ENCODE measurements at regions not wholly inside any gene's neighbourhood (a gene's known extent, or its start where the extent isn't known, plus 50 kb on each side); places are given as distances from the start of the nearest gene placed in this dataset.
"Not testable (repeated sequence)": the region's sequence is repeated elsewhere in the genome, so short reads cannot be mapped to it uniquely, and the experiment has no call there.

DNA sequence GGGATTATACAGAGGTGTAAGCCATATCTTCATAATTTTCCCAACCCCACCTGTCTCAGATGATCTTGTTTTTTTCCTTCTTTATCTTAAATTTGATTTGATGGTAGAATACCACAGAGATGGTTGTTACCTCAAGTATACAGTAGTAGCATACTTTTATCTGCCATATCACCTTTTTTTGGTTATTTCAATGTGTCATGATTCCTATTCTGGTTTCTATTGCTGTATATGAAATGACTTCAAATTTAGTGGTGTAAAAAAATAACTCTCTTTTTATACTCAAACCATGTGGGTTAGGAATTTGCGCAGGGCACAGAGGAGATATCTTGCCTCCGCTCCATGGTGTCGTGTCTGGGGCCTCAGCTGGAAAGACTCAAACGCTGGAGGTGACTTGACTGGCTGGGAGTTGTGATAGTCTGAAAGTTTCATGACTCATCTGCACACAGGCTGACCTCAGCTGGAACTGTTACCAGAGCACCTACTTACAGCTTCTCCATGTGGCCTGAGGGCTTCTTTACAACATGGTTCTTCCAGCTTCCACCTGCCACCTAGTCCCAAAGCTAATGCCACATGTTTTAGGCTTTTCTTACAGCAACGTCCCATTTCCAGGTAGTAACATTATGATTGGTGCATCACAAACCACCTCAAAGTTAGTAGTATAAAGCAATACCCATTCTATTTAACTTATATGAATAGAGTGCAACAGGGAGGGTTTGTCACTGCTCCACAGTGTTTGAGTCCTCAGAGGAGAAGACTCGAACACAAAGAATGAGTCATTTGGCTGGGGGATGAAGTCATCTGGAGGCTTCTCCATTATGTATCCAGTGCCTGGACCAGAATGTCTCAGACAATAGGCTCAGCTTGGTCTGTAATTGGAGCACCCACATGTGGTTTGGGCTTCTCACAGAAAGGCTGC, 82.3 kb upstream of the XPO1 start:
- DNase-seq = no peak

DNA sequence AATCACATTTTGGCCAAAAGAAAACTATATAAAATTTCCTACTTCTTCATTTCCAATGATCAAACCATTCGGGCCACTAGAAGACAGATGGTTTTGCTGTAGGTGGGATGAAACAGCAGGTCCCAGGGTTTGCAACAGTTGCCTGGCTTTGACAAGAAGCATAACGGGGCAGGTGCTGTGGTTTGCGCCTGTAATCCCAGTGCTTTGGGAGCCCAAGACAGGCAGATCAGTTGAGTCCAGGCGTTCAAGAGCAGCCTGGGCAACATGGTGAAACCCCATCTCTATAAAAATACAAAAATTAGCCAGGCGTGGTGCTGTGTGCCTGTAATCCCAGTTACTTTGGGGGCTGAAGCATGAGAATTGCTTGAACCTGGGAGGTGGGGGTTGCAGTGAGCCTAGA, 81.4 kb upstream of the XPO1 start:
- no peak for DNase-seq

DNA sequence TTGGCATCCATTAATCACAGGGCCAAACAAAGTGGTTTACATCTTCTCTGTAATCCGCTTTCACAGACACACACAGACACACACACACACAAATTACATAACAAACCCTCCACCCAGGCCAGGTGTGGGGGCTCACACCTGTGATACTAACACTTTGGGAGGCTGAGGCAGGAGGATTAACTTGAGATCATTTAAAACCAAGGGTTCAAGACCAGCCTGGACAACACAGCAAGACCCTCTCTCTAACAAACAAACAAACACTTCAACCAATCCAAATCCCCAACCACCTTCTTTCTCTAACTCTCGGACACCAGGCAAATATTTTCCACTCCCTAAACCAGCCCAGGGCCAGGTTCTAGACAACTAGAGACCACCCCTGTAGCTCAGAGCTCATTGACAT, 79.5 kb upstream of the XPO1 start:
- DNase-seq = no peak

DNA sequence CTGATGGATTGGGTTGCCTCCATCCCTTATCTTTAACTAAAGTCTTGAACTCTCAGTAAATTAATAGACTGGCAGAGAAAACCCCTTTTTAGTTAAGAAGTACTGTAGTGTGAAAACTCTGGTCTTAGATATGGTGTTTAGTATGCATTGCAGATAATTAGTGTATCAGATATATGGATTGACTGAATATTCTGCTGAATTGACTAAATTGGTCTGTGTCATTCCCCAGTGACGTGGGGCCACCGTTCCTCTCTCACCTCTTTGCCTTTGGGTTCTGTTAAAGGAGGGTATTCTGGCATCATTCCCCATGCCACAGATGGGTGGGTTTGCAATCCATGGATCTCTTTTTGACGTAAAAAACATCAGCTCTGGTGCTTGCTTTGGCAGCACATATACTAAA, 67.1 kb upstream of the XPO1 start:
- DNase-seq = no peak

DNA sequence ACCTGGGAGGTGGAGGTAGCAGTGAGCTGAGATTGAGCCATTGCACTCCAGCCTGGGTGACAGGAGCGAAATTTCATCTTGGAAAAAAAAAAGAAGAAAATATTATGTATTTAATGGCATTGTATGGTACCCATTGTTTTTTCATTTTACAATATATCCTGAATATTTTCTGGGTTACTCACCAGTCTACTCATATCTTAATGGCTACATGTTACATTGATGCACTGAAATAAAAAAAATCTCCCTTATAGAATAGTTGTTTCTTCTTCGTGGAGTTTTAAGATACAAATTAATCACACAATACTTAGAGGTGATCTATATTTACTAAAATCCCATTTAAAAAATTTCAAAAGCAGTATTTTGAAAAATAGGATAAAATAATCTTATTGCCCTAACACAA, 66.3 kb upstream of the XPO1 start:
- no peak for DNase-seq

DNA sequence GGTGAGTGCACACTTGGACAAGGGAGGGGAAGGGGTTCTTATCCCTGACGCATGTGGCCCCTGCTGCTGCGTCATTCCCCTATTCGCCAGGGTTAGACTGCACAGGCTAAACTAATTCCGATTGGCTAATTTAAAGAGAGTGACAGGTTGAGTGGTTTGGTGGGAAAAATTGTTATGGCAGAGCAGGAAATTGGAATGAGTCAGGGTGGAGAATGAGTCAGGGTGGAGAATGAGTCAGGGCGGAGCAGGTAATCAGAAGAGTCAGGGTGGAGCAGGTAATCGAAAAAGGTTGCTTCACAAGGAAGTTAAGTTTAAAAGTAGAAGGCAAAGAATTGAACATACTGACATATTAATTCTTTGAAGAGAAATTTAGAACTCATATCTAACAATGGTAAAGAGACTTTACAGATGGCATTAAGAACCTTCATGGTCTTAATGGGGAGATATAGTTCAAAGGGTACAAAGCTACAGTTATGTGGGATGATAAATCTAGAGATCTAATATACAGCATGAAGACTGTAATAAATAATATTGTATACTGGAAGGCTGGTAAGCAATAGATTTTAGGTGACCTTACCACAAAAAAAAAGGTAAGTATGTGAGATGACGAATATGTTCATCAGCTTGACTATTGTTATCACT, 60.5 kb upstream of the XPO1 start:
- DNase-seq = not testable (repeated sequence)

DNA sequence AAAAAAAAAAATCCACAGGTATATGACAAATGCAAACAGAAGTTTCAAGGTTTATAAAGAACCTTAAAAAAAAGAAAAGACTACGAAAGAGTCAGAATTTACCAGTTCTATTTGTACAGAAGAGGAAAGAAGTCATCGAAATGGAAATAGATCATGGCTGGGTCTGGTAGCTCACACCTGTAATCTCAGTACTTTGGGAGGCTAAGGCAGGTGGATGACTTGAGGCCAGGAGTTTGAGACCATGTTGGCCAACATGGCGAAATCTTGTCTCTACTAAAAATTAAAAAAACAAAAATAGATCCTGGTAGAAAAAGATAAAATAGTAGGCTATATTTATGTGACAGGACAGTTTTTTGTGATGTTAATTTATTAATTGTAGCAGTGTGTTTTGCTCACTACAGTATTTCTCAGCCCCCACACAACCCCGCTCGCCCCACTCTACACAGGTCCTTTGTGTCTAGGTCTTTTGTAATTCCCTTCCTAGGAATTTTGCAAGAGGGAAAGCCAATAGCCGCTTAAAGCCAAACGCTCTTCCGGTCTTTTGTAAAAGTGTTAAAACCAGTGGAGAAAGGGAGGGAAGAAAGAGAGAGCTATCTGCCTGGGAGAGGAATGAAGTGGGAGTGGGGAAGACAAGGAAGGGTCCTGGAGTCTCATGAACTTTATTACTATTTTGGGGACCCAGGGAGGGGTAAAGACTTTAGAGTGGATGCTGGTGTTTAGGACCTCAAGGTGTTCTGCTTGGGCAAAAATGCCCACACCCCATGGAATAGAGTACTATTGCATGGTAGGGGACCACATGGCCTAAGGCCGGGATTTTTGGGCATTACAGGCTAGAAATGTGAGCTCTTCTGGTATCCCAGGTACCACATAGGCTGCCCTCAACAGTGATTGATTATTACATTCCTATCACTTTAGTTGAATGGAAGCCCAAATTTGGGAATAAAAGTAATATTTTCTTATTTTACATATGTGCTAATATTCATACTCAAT, 59.4 kb upstream of the XPO1 start:
- DNase-seq = no peak

DNA sequence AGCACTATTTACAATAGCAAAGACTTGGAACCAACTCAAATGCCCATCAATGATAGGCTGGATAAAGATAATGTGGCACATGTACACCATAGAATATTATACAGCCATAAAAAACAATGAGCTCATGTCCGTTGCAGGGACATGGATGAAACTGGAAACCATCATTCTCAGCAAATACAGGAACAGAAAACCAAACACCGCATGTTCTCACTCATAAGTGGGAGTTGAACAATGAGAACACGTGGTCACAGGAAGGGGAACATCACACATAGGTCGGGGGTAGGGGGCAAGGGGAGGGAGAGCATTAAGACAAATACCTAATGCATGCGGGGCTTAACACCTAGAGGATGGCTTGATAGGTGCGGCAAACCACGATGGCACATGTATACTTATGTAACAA, 56.0 kb upstream of the XPO1 start:
- DNase-seq = not testable (repeated sequence)

DNA sequence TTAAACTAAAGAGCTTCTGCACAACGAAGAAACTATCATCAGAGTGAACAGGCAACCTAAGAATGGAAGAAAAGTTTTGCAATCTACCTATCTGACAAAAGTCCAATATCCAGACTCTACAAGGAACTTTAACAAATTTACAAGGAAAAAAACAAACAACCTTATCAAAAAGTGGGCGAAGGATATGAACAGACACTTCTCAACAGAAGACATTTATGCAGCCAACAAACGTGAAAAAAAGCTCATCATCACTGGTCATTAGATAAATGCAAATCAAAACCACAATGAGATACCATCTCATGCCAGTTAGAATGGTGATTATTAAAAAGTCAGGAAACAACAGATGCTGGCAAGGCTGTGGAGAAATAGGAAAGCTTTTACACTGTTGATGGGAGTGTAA, 55.5 kb upstream of the XPO1 start:
- not testable (repeated sequence) for DNase-seq

DNA sequence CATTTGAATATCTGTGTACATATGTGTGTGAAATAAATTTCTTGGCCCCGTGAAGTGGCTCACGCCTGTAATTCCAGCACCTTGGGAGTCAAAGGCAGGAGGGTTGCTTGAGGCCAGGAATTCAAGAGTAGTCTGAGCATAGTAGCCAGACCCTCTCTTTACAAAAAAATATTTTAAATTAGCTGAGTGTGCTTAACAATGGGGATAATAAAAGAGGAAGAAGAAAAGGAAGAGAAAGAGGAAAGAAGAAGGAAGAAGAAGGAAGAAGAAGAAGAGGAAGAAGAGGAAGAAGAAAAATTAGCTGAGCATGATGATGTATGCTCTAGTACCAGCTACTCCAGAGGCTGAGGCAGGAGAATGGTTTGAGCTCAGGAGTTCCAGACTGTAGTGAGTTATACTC, 52.1 kb upstream of the XPO1 start:
- DNase-seq = no peak

DNA sequence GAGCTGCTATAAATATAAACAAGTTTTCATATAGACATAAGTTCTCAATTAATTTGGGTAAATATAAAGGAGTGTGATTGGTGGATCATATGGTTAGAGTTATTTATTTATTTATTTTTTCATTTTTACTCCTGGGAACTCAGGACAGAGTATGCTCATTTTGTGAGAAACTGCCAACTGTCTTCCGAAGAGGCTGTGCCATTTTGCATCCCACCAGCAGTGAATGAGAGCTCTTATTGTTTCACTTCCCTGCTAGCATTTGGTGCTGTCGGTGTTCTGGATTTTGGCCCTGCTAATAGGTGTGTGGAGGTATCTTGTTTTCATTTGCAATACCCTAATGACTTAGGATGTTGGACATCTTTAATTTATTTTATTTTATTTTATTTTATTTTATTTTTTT, 50.4 kb upstream of the XPO1 start:
- DNase-seq = no peak
